Gastroesophageal sphincter (tissue), 4 donors: ENCODE measurements at regions not wholly inside any gene's neighbourhood (a gene's known extent, or its start where the extent isn't known, plus 50 kb on each side); places are given as distances from the start of the nearest gene placed in this dataset.

ENCODE experiments used
- ATAC-seq: fragments of 150-250 bp; one replicate; pipeline ENCODE4 v1.9.1; 2016; ENCODE audit warnings: mild to moderate bottlenecking, moderate library complexity
- H3K27ac ChIP-seq, 4 donors: fragments of 200-600 bp; sonication (generic) in 3 of 4; 1 replicate in 3 of 4; 2 replicates in 1 of 4; pipeline ENCODE4 v1.5.1; 2016 to 2019
- H3K27me3 ChIP-seq: fragments of 200-600 bp; sonication (generic); one replicate; pipeline ENCODE4 v1.5.1; 2019
- H3K36me3 ChIP-seq, 2 donors: fragments of 200-600 bp; sonication (generic); one replicate each; pipeline ENCODE4 v1.5.1; 2019; ENCODE audit warnings: control low read depth in 1 of 2
- H3K4me1 ChIP-seq, 3 donors: fragments of 200-600 bp; sonication (generic); 1 replicate in 2 of 3; 2 replicates in 1 of 3; pipeline ENCODE4 v1.5.1; 2016 to 2019; ENCODE audit warnings: control low read depth in 2 of 3
- H3K4me3 ChIP-seq, 2 donors: fragments of 200-600 bp; sonication (generic); one replicate each; pipeline ENCODE4 v1.5.1; 2019; ENCODE audit warnings: mild to moderate bottlenecking in 1 of 2, moderate library complexity in 1 of 2
- H3K9me3 ChIP-seq, 3 donors: fragments of 200-600 bp; sonication (generic); one replicate each; pipeline ENCODE4 v1.5.1; 2017 to 2019; ENCODE audit warnings: control low read depth in 2 of 3
- EP300 ChIP-seq: sonication (generic); formaldehyde crosslinking; IDR thresholded peaks from one replicate; pipeline ENCODE4 v1.6.1; 2017; ENCODE audit warnings: antibody characterized with exemption, mild to moderate bottlenecking
- POLR2A ChIP-seq, 2 donors: fragments of 450-650 bp; IDR thresholded peaks; one replicate each; pipeline ENCODE4 v1.6.1; 2017; ENCODE audit warnings: antibody characterized with exemption in 2 of 2, mild to moderate bottlenecking in 2 of 2, moderate library complexity in 1 of 2
- POLR2AphosphoS5 ChIP-seq: sonication (generic); formaldehyde crosslinking; IDR thresholded peaks from one replicate; pipeline ENCODE4 v1.6.1; 2017; ENCODE audit warnings: antibody characterized with exemption
- WGBS, 2 donors: methylation state at CpG; one replicate each; pipeline ENCODE4 v1.1.5; 2018; ENCODE audit warnings: low coverage in 1 of 2; 5-methylcytosine and 5-hydroxymethylcytosine counted together
- TF ChIP-seq, protein P1 (sequence below), 4 experiments: fragments of 200-600 bp in 2 of 4; fragments of 450-650 bp in 2 of 4; sonication (generic) in 1 of 4; IDR thresholded peaks; one replicate each; pipeline ENCODE4 v1.5.1; 2017 to 2019; ENCODE audit warnings: antibody characterized with exemption in 4 of 4, mild to moderate bottlenecking in 2 of 4, moderate library complexity in 2 of 4

DNA sequence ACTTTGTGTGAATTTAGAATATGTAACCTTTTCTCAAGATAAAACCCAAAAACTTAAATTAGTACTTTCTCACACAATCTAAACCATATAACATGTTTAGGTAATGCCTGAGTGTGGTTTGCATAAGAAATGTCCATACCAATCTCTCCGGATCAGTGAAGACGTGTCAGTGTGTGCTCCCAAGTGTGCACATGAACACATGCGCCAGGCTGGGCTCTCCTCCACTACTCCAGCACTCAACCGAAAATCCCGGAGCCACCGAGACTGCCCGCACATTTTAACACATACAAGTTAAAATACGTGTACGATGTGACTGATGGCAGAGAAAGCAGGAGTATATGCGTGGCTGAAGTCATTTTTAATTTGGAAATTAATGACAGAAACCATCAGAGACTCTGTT lies 658.4 kb downstream of the EFNA5 start:
- H3K4me1 ChIP-seq: no peaks in the 10 kb centered on the region
- no peak overlapping the region for H3K27ac ChIP-seq
- no peaks in the 10 kb centered on the region for H3K36me3 ChIP-seq
- H3K27me3 ChIP-seq: no peaks in the 10 kb centered on the region
- 94 to 100% methylated on average over 5 to 6 of the region's 10 CpGs for WGBS, 2 donors
- H3K4me3 ChIP-seq: no peak overlapping the region
- TF ChIP-seq POLR2AphosphoS5 (no peak), EP300 (no peak), POLR2A (IDR thresholded peaks at IDR 0.05) (no peak)
- TF ChIP-seq, protein P1, sequence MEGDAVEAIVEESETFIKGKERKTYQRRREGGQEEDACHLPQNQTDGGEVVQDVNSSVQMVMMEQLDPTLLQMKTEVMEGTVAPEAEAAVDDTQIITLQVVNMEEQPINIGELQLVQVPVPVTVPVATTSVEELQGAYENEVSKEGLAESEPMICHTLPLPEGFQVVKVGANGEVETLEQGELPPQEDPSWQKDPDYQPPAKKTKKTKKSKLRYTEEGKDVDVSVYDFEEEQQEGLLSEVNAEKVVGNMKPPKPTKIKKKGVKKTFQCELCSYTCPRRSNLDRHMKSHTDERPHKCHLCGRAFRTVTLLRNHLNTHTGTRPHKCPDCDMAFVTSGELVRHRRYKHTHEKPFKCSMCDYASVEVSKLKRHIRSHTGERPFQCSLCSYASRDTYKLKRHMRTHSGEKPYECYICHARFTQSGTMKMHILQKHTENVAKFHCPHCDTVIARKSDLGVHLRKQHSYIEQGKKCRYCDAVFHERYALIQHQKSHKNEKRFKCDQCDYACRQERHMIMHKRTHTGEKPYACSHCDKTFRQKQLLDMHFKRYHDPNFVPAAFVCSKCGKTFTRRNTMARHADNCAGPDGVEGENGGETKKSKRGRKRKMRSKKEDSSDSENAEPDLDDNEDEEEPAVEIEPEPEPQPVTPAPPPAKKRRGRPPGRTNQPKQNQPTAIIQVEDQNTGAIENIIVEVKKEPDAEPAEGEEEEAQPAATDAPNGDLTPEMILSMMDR (IDR thresholded peaks at IDR 0.05): no peak
- ATAC-seq: no peak
- no peaks in the 10 kb centered on the region for H3K9me3 ChIP-seq

DNA sequence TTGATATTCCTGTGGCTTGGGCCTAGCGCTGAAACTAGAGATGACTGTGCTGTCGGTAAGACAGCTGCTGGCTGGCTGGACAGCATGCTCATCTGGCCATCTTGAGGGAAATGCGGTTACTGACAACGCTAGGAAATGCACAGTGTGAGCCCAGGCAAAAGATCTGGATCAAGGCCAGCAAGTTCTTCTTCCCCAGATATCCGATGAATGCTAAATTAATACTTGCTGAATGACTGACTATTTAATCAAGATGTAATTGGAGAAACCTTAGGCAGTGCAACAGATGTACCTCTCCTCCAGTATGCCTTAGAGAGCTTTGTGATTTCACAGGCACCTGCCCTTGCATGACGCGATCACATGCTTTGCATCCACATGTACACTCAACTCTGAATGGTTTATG lies 659.1 kb downstream of the EFNA5 start:
- H3K4me3 ChIP-seq: no peak overlapping the region
- no peaks in the 10 kb centered on the region for H3K4me1 ChIP-seq
- no peak for ATAC-seq
- 83 to 99% methylated on average over 4 to 7 of the region's 7 CpGs for WGBS, 2 donors
- no peak overlapping the region for H3K27ac ChIP-seq
- H3K27me3 ChIP-seq: no peaks in the 10 kb centered on the region
- no peak for TF ChIP-seq POLR2A (IDR thresholded peaks at IDR 0.05)
- no peak for TF ChIP-seq EP300
- no peak for TF ChIP-seq POLR2AphosphoS5
- TF ChIP-seq, protein P1 (IDR thresholded peaks at IDR 0.05): no peak
- H3K9me3 ChIP-seq: no peaks in the 10 kb centered on the region
- H3K36me3 ChIP-seq: no peaks in the 10 kb centered on the region

DNA sequence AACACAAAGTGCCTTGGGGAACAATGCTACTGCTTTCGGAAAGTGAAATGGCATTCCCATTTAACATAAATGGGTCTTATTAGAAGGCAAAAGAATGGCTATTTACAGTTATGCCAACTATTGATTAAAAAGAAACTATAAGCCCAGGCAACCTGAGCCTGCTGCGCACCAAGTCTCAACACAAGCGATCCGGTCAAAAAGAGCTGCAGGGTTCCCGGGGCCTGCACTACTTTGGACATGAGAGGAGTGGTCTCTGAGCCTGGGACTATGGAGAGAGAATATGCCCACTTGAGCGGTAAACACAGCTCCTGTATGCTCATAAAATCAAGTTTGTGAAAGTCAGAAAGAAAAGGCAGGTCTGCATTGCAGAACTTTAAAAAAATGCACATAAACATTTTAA lies 660.7 kb downstream of the EFNA5 start:
- no peaks in the 10 kb centered on the region for H3K36me3 ChIP-seq
- H3K4me3 ChIP-seq: no peak overlapping the region
- no peaks in the 10 kb centered on the region for H3K9me3 ChIP-seq
- no peaks in the 10 kb centered on the region for H3K4me1 ChIP-seq
- no peak for ATAC-seq
- H3K27ac ChIP-seq: no peak overlapping the region
- TF ChIP-seq, protein P1 (IDR thresholded peaks at IDR 0.05): no peak
- H3K27me3 ChIP-seq: no peaks in the 10 kb centered on the region
- WGBS, 2 donors: 93 to 98% methylated on average over 6 of the region's 6 CpGs

DNA sequence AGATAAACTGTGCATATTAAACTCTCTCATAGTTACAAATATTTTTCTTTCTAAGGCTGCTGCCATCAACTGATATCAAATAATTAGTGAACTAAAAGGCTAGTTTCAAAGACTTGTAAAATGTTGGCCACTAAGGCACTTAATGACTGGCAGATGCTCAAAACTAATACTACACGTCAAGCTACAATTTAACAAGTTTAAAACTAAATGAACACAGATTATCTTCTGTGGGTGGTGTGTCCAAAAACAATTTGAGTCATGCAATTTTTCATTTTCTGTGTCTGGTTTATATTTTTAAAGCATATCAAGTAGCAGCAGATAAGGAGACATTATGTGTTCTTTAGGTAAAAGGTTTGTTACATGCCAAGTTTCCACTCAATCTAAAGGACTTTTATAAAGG lies 665.1 kb downstream of the EFNA5 start:
- H3K4me1 ChIP-seq: no peaks in the 10 kb centered on the region
- H3K4me3 ChIP-seq: no peak overlapping the region
- WGBS, 2 donors: 0 to 25% methylated on average over 1 of the region's 1 CpG
- no peak overlapping the region for H3K27ac ChIP-seq
- no peaks in the 10 kb centered on the region for H3K9me3 ChIP-seq
- ATAC-seq: no peak
- H3K36me3 ChIP-seq: no peaks in the 10 kb centered on the region
- H3K27me3 ChIP-seq: no peaks in the 10 kb centered on the region
- no peak for TF ChIP-seq EP300
- no peak for TF ChIP-seq POLR2A (IDR thresholded peaks at IDR 0.05)
- TF ChIP-seq, protein P1 (IDR thresholded peaks at IDR 0.05): no peak
- TF ChIP-seq POLR2AphosphoS5: no peak

DNA sequence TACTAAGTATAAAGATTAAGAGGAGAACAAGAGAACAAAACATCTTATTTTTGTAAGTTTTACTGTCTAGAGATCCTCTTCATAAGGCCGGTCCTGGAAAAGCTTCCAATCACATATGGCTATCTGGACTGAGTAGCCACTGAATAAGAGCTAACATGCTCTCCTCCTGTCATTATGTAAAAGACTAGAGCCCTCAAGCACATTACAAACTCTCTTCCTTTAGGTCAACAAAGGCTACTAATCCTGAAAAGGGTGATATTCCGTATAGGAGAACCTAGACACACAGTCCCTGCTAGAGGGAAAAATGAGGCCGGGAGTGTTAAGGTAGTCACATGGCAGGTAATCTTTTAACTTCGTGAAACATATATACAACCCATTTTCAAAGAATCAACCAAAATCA lies 665.6 kb downstream of the EFNA5 start:
- H3K9me3 ChIP-seq: no peaks in the 10 kb centered on the region
- no peaks in the 10 kb centered on the region for H3K36me3 ChIP-seq
- H3K27me3 ChIP-seq: no peaks in the 10 kb centered on the region
- no peaks in the 10 kb centered on the region for H3K4me1 ChIP-seq
- TF ChIP-seq POLR2A (IDR thresholded peaks at IDR 0.05): no peak
- TF ChIP-seq POLR2AphosphoS5: no peak
- TF ChIP-seq, protein P1 (IDR thresholded peaks at IDR 0.05): no peak
- TF ChIP-seq EP300: no peak
- no peak overlapping the region for H3K4me3 ChIP-seq
- no peak for ATAC-seq
- 72 to 100% methylated on average over 1 to 4 of the region's 4 CpGs for WGBS, 2 donors
- H3K27ac ChIP-seq: no peak overlapping the region
